Choroid plexus epithelial cell (primary cell): ENCODE measurements at regions not wholly inside any gene's neighbourhood (a gene's known extent, or its start where the extent isn't known, plus 50 kb on each side); places are given as distances from the start of the nearest gene placed in this dataset.

Experiments used
- DNase-seq: peaks from one replicate; pipeline ENCODE4 v3.0.0-alpha.2; 2010; ENCODE audit warnings: low read depth
- H3K4me3 ChIP-seq: 2 replicates; pipeline ENCODE4 v1.5.1; 2011; ENCODE audit warnings: low read depth, mild to moderate bottlenecking, control low read depth, low read length, moderate library complexity
- TF ChIP-seq, protein P1 (sequence below): conservative IDR thresholded peaks from 2 replicates; pipeline ENCODE4 v1.5.1; 2011; ENCODE audit warnings: low read depth, mild to moderate bottlenecking, control low read depth, inconsistent platforms, low read length, moderate library complexity

DNA sequence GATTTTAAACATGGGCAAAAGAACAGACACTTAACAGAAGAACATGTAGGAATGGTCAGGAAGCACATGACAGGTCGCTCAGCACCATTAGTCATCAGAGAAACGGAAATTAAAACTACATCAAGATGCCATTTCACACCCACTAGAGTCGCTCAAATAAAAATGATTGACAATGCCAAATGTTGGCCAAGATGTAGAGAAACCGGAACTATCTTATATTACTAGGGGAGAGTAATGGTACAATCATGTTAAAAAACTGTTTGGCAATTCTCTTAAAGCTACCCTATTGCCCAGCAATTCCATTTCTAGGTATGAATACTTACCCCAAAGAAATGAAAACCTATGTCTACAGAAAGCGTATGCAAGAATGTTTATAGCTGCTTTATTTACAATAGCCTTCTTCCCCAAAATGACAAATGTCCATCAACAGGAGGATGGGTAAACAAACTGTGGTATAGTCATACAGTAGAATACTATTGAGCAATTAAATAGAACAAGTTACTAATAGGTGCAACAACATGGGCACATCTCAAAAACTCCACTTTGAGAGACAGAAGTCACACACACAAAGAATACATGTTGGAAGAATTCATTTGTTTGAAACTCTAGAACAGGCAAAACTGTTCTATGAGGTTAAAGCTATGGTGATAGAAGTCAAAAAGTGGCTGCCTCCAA is 92.8 kb downstream of the ETS2 start:
- no peak for DNase-seq
- TF ChIP-seq, protein P1, sequence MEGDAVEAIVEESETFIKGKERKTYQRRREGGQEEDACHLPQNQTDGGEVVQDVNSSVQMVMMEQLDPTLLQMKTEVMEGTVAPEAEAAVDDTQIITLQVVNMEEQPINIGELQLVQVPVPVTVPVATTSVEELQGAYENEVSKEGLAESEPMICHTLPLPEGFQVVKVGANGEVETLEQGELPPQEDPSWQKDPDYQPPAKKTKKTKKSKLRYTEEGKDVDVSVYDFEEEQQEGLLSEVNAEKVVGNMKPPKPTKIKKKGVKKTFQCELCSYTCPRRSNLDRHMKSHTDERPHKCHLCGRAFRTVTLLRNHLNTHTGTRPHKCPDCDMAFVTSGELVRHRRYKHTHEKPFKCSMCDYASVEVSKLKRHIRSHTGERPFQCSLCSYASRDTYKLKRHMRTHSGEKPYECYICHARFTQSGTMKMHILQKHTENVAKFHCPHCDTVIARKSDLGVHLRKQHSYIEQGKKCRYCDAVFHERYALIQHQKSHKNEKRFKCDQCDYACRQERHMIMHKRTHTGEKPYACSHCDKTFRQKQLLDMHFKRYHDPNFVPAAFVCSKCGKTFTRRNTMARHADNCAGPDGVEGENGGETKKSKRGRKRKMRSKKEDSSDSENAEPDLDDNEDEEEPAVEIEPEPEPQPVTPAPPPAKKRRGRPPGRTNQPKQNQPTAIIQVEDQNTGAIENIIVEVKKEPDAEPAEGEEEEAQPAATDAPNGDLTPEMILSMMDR = no peak

DNA sequence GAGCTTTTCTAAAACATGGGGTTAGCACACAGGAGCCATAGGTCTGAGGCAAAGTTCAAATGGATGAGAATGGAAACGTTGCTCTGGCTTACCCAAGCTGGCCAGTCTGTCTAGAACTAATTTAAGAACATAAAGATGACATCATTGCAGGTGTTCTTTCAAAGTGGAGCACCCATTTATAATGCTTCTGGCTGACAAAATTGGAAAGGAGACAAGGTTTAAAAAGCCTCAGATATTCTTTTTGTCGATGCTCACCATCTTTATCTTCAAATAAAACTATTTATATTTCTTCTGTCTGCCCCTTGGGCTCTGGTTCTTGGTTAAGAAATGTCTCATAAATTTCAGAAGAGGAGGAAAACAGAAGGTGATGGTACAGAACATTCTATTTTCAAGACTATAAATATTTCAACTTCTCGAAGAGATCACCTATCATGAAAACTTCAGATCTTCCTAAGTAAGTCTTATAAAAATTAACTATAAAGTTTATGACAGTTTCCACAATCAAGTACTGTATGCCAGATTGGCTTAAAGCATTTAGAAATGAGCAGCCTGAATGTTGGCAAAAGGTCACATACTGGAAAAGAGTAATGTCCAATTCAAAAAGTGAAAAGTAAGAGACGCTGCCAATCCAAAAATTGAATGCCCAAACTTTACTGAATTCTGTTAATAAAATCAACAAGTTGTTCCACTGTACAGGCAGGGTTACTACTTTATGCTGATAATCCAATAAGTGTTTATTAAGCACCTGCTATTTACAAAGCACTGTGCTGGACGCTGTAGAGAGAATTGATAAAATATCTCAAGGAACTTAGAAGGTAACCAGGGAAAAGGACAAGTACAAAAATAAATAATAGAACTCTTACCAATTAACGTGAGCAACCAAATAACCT is 92.0 kb downstream of the ETS2 start:
- no peak overlapping the region for H3K4me3 ChIP-seq
- TF ChIP-seq, protein P1 = no peak
- DNase-seq = no peak

More for the DNA sequence above, 92.8 kb downstream of the ETS2 start:
- H3K4me3 ChIP-seq = no peak overlapping the region

DNA sequence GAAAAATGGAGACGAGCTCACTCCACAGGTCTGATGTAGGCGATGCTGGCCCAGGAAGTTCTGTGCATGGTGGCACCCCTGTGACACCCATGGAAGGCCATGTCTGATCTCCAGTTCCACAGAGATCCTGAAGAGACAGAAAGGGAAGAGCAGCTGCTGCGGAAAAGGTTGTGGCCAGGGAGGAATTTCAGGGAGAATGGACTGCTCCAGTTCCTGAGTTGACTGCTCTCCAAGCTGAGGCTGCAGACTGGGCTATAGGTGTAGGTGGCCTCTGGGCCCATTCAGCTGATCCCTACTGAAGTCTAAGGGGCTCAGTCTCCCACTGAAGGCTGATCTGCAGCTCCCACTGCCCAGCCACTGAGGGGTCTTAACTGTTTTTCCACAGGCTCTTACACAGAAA is 89.2 kb downstream of the ETS2 start:
- TF ChIP-seq, protein P1 = no peak
- no peak overlapping the region for H3K4me3 ChIP-seq

DNA sequence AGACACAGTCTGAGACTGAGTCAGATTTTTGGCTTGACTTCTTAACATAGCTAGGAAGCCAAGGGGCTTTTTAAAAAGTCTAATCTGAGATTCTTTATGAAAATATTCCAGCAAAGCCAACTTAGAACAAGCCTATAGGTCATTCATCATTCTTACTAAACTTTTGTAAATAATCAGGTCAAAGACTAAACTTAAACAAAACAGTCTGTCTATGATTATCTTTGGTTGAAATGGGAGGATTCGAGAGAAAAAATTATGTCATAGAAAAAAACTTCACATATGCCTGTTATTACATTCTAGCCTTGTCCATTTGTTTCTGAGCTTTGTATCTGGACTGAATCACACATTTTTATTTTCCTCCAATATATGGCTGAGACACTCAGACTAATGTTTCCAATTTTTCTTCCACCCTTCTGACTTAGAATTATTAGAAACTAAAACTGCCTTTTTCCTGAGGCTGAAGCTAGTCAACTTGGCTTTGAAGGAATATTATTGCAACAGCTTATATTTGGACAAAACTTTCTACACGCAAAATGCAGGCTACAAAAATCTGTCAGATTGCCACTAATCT is 83.3 kb downstream of the ETS2 start:
- no peak overlapping the region for H3K4me3 ChIP-seq
- TF ChIP-seq, protein P1 = no peak
- DNase-seq = peak; percentile 29

More for the DNA sequence above, 89.2 kb downstream of the ETS2 start:
- DNase-seq = no peak

DNA sequence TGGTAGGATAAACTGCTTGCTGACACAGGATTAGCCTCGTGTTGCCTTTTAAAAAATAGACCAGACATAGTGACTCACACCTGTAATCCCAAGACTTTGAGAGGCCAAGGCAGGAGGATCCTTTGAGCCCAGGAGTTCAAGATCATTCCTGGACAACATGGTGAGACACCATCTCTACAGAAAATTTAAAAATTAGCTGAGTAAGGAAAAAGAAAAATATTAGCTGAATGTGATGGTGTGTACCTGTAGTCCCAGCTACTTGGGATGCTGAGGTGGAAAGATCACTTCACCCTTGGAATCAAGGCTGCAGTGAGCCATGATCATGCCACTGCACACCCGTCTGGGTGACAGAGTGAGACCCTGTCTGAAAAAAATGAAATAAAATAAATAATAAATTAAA is 82.0 kb downstream of the ETS2 start:
- TF ChIP-seq, protein P1 = no peak

DNA sequence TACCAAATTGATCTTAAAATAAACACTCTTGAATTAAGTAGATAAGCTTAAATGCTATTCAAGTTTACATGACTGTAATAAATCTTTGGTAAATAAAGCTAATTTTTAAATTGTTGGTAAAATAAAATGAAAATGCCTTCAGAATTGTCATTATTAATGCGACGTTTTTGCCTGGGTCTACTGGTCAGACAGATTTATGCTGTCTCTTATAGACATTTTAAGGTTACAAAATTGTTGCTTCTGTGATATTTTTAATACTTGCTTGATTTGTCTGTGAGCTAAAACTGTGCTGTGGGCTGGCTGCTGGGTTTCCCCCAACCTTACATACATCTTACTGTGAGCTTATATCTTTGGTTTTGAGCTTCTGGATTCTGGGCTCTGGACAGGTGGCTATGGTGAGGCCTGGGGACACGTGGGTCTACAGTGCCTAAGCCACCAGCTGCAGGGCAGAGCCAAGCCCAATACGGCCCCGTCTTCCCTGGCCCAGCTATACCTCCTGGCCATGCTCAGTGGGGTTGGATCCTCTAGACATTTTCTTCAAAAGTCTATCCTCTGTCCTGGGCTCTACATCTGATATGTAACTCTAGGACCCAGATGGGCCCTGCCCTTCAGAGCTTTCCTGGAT is 81.4 kb downstream of the ETS2 start:
- TF ChIP-seq, protein P1 = no peak
- H3K4me3 ChIP-seq = no peak overlapping the region
- no peak for DNase-seq

More for the DNA sequence above, 82.0 kb downstream of the ETS2 start:
- no peak overlapping the region for H3K4me3 ChIP-seq
- DNase-seq = no peak
